ENCODE measurements at regions not wholly inside any gene's neighbourhood (a gene's known extent, or its start where the extent isn't known, plus 50 kb on each side); places are given as distances from the start of the nearest gene placed in this dataset.

DNA sequence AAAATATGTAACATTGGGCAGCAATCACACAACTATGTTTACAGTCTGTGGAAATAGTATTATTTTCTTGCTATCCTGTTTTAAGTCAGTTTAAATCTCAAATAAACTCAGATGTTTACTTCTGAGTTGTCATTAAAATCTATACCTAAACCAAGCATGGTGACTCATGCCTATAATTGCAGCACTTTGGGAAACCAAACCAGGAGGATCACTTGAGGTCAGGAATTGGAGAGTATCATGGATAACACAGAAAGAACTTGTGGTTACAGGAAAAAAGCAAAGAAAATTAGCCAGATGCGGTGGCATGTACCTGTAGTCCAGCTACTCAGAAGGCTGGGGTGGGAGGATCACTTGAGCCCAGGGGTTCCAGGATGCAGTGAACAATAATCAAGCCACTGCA is 631.6 kb upstream of the EPHA6 start:
- H3K9me3 ChIP-seq (ENCODE audit: low read depth, low read length, poor library complexity, severe bottlenecking), result peaks cover 38% of the 10 kb centered on the region
- no peaks in the 10 kb centered on the region for H3K36me3 ChIP-seq (ENCODE audit: insufficient read depth, low read length, poor library complexity, severe bottlenecking)
- ChIA-PET POLR2A (ENCODE audit: low non-redundant PET) (no interaction called here), CTCF (no interaction called here)
- H3K4me3 ChIP-seq (ENCODE audit: low read depth, low read length, poor library complexity, severe bottlenecking), result no peak overlapping the region
- no TSS peak for BruUV-seq (replicated peaks)
- no peak for DNase-seq (ENCODE audit: low spot score)
- intact Hi-C loops (cut with micrococcal nuclease; ENCODE audit: unreplicated experiment), result no loop called here
- H3K27me3 ChIP-seq (replicated peaks; ENCODE audit: insufficient read depth, low read depth, low read length, poor library complexity), result no peaks in the 10 kb centered on the region
- no peak overlapping the region for H3K27ac ChIP-seq (ENCODE audit: low read depth, low read length, poor library complexity, severe bottlenecking)
- TF ChIP-seq, protein P1, sequence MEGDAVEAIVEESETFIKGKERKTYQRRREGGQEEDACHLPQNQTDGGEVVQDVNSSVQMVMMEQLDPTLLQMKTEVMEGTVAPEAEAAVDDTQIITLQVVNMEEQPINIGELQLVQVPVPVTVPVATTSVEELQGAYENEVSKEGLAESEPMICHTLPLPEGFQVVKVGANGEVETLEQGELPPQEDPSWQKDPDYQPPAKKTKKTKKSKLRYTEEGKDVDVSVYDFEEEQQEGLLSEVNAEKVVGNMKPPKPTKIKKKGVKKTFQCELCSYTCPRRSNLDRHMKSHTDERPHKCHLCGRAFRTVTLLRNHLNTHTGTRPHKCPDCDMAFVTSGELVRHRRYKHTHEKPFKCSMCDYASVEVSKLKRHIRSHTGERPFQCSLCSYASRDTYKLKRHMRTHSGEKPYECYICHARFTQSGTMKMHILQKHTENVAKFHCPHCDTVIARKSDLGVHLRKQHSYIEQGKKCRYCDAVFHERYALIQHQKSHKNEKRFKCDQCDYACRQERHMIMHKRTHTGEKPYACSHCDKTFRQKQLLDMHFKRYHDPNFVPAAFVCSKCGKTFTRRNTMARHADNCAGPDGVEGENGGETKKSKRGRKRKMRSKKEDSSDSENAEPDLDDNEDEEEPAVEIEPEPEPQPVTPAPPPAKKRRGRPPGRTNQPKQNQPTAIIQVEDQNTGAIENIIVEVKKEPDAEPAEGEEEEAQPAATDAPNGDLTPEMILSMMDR (conservative IDR thresholded peaks at IDR 0.05; ENCODE audit: low read depth, low read length), result no peak
- TF ChIP-seq EZH2 (IDR thresholded peaks at IDR 0.05; ENCODE audit: borderline replicate concordance, low read depth, low read length, poor library complexity, severe bottlenecking), result no peak
- no peaks in the 10 kb centered on the region for H3K4me1 ChIP-seq (ENCODE audit: insufficient read depth, low read length, poor library complexity, severe bottlenecking)

DNA sequence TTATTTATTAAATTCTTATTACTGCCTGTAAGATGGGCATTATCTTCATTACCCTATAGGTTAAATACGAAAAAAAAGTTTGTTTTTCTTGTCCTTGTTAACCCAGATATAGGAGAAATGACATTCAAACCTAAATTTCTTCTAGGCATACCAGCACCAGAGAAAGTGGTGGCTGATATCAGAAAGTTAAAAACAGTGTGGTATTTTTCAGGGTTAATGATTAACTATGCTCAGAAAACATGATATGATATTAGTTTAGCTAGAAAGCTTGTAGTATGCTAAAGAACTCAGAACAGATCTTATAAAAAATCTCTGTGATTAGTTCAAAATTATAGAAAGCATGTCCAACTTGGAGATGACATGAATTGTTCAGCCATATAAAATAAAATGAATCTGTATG is 630.5 kb upstream of the EPHA6 start:
- Histone ChIP-seq H3K27ac (ENCODE audit: low read depth, low read length, poor library complexity, severe bottlenecking) (no peak overlapping the region), H3K27me3 (replicated peaks; ENCODE audit: insufficient read depth, low read depth, low read length, poor library complexity) (no peaks in the 10 kb centered on the region), H3K36me3 (ENCODE audit: insufficient read depth, low read length, poor library complexity, severe bottlenecking) (no peaks in the 10 kb centered on the region), H3K4me3 (ENCODE audit: low read depth, low read length, poor library complexity, severe bottlenecking) (no peak overlapping the region), H3K9me3 (ENCODE audit: low read depth, low read length, poor library complexity, severe bottlenecking) (peaks cover 42% of the 10 kb centered on the region), H3K4me1 (ENCODE audit: insufficient read depth, low read length, poor library complexity, severe bottlenecking) (no peaks in the 10 kb centered on the region)
- intact Hi-C loops (cut with micrococcal nuclease; ENCODE audit: unreplicated experiment), result no loop called here
- DNase-seq (ENCODE audit: low spot score), result no peak
- ChIA-PET POLR2A (ENCODE audit: low non-redundant PET) (no interaction called here), CTCF (no interaction called here)
- TF ChIP-seq, protein P1 (conservative IDR thresholded peaks at IDR 0.05; ENCODE audit: low read depth, low read length), result no peak
- TF ChIP-seq EZH2 (IDR thresholded peaks at IDR 0.05; ENCODE audit: borderline replicate concordance, low read depth, low read length, poor library complexity, severe bottlenecking), result no peak
- no TSS peak for BruUV-seq (replicated peaks)

DNA sequence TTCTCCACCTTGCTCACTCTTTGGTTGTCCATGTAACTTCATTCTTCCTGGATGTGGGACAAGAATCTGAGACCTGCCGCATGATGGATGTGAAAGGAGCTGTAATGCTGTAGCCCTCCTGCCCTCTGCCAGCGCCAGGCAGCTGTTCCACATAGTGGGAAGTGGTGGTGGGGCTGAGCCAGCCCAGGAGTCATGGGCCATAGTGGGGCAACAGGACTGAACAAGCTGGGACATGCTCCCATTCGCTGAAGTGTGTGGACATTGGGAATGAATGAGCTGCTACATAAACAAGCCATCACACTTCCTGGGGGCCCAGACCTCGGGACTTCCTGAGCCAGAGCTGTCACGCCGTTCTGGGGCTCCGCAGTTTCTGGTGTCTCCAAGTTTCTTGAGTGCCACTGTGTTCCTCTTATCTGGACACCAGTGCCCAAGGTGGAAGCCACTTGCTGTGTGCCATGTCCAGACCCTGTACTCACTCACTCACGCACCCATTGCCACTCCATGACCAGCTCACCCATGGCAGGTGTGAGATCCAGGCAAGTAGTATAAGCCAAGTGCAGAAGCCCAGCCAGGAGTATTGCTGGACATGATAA is 624.3 kb upstream of the EPHA6 start:
- CTCF ChIA-PET, result no interaction called here
- Histone ChIP-seq H3K36me3 (ENCODE audit: insufficient read depth, low read length, poor library complexity, severe bottlenecking) (no peaks in the 10 kb centered on the region), H3K4me3 (ENCODE audit: low read depth, low read length, poor library complexity, severe bottlenecking) (no peak overlapping the region), H3K27ac (ENCODE audit: low read depth, low read length, poor library complexity, severe bottlenecking) (no peak overlapping the region), H3K4me1 (ENCODE audit: insufficient read depth, low read length, poor library complexity, severe bottlenecking) (no peaks in the 10 kb centered on the region), H3K27me3 (replicated peaks; ENCODE audit: insufficient read depth, low read depth, low read length, poor library complexity) (no peaks in the 10 kb centered on the region), H3K9me3 (ENCODE audit: low read depth, low read length, poor library complexity, severe bottlenecking) (peaks cover 46% of the 10 kb centered on the region)
- no TSS peak for BruUV-seq (replicated peaks)
- intact Hi-C loops (cut with micrococcal nuclease; ENCODE audit: unreplicated experiment), result no loop called here
- TF ChIP-seq, protein P1 (conservative IDR thresholded peaks at IDR 0.05; ENCODE audit: low read depth, low read length), result no peak
- no peak for TF ChIP-seq EZH2 (IDR thresholded peaks at IDR 0.05; ENCODE audit: borderline replicate concordance, low read depth, low read length, poor library complexity, severe bottlenecking)
- DNase-seq (ENCODE audit: low spot score), result no peak
- POLR2A ChIA-PET (ENCODE audit: low non-redundant PET), result no interaction called here
